ENCODE measurements at regions not wholly inside any gene's neighbourhood (a gene's known extent, or its start where the extent isn't known, plus 50 kb on each side); places are given as distances from the start of the nearest gene placed in this dataset.
"Not testable (repeated sequence)": the region's sequence is repeated elsewhere in the genome, so short reads cannot be mapped to it uniquely, and the experiment has no call there.

DNA sequence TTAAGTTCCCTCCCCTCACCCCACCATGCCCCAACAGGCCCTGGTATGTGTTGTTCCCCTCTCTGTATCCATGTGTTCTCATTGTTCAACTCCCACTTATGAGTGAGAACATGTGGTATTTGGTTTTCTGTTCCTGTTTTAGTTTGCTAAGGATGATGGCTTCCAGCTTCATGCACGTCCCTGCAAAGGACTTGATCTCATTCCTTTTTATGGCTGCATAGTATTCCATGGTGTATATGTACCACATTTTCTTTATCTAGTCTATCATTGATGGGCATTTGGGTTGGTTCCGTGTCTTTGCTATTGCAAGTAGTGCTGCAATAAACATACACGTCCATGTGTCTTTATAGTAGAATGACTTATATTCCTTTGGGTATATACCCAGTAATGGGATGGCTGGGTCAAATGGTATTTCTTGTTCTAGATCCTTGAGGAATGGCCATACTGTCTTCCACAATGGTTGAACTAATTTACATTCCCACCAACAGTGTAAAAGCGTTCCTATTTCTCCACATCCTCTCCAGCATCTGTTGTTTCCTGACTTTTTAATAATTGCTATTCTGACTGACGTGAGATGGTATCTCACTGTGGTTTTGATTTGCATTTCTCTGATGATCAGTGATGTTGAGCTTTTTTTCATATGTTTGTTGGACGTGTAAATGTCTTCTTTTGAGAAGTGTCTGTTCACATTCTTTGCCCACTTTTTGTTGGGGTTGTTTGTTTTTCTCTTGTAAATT is 93.8 kb upstream of the TMEM17 start:
- DNase-seq = not testable (repeated sequence)

DNA sequence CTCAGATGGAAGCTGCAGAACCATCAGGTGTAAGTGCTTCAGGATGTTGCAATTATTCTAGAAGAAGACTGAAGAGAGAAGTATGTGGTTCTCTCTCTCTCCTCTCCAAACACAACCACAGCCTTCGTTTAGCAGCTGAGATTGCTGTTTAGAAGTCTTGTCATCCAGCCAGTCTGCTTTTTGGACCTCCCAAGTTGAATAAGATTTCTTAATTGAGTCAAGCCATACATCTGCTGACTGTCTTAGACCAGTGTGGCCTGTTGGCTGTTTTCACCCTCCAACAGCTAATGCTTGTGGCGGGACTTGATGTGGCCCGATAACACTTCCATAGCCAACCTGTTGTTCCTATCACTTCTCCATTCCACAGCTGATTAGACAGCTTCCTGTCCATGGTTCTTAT is 91.3 kb upstream of the TMEM17 start:
- no peak for DNase-seq
- intact Hi-C loops (cut with DNase I) = no loop called here
- no peak for ATAC-seq (ENCODE audit: poor library complexity)

More for the DNA sequence above, 93.8 kb upstream of the TMEM17 start:
- intact Hi-C loops (cut with DNase I); ATAC-seq (ENCODE audit: poor library complexity): not testable (repeated sequence)

DNA sequence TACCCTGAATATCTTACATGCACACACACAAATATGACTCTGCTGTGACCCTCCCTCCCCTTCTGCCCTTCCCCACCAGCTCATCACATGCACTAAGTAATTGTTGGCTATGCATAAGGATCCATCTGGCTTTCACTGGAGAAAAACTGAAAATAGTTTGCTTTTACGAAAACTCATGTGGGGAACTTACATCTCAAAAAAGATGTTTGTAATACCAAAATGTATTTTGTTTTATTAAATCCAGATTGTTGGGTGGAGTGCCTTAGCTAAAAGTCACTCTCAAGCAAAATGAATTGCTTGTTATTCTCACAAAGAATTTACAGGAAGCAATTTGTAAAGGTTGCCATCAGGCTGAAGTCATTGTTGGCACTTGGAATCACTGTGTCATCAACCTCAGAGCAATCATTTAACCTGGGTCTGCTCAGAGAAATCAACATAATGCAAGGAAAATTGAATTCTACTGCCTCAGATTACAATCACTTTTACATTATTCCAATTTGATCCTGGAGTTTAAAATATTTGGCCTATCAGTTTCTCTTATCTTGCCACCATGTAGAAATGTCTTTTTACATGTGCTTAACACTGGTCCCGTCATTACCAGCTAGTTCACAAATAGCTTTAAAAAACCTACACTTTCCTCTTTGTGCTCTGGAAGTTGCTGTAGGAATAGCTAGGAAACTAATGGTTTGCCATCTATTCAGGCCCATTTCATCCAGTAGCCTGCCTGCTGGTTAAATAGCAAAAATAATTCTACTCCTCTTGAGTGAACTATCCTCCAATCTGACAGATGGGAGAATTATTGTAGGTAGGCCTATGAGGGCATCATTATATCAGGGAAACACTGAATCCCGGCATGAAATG is 90.3 kb upstream of the TMEM17 start:
- DNase-seq = no peak
- intact Hi-C loops (cut with DNase I) = no loop called here
- peak; percentile 64 for ATAC-seq (ENCODE audit: poor library complexity)

DNA sequence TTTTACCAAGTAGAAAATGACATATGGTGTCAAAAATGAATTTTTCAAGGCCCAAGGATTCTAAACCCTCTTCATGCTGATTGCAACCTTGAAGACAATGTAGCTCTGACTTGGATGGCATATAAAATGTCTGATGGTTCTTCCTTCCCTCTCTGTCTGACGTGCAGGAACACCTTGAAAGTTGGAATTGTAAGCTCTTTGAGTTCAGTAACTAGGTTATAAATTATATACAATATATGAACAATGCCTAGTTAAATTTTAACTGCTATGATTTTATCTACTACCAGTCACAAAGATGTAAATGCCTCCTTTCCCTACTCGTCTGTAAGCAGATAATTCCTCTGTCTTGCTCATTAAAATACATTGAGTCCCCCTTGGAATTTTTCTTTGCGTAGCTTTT is 89.5 kb upstream of the TMEM17 start:
- intact Hi-C loops (cut with DNase I) = no loop called here
- ATAC-seq (ENCODE audit: poor library complexity) (no peak), DNase-seq (no peak)

DNA sequence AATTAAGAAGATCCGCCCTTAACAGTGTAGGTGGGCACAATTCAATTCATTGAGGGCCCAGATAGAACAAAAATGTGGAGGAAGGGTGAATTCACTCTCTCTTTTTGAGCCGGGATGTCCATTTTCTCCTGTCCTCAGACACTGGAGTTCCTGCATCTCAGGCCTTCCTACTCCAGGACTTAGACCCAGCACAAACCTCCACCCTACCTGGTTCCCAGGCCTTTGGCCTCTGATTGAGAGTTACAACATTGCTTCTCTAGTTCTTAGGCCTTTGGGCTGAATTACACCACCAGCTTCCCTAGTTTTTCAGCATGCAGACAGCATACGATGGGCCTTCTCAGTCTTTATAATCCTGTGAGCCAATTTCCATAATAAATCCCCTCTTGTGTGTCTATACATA is 87.8 kb upstream of the TMEM17 start:
- intact Hi-C loops (cut with DNase I) = no loop called here

DNA sequence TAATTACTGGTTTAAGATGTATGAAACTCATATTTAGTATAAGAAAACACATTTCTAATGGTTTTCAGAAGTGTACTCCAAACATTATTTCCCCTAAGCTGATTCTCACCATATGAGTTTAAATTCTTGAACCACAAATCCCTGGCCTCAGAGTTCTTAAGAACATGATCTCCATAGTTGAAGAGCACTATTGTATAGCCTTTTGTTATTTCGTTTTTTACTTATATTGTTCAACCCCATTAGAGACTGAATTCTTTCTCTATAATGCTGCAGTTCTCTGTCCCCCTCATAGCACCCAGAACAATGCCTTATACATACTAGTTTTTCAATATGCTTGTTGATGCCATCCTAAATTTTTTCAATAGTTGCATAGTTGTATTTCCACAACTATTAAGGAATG is 85.5 kb upstream of the TMEM17 start:
- no peak for ATAC-seq (ENCODE audit: poor library complexity)
- intact Hi-C loops (cut with DNase I) = no loop called here
- DNase-seq = no peak

More for the DNA sequence above, 87.8 kb upstream of the TMEM17 start:
- no peak for DNase-seq
- no peak for ATAC-seq (ENCODE audit: poor library complexity)

DNA sequence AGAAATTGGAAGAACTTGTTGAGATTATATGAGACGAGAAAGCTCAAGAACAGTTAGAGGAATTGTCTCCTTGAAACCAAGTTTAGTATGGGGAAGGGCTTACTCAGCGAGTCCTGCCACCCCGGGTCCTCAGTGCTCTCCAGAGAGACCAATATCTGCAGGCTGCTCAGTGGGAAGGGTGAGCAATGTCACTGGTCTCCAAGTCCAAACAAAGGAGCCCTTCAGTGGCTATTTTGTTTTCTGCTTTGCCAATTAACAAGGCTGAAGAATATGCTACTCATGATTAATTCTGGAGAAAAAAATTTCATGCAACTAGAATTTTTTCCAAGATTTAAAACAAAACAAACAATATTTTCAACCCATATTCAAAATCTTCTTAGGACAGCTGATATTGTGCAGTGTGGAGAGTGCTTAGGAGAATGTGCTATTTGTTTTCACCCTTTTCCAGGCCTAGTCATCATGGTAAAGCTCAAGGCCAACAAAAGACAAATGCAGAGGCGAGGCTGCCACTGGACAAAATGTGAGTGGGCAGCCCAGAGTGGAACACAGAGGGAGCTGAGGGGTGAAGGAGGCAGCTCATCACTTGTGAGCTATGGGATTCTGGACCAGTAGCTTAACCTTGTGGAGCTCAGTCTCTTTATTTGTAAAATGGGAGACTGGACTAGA is 83.8 kb upstream of the TMEM17 start:
- DNase-seq (no peak), ATAC-seq (ENCODE audit: poor library complexity) (peak; percentile 43)
- intact Hi-C loops (cut with DNase I) = no loop called here

DNA sequence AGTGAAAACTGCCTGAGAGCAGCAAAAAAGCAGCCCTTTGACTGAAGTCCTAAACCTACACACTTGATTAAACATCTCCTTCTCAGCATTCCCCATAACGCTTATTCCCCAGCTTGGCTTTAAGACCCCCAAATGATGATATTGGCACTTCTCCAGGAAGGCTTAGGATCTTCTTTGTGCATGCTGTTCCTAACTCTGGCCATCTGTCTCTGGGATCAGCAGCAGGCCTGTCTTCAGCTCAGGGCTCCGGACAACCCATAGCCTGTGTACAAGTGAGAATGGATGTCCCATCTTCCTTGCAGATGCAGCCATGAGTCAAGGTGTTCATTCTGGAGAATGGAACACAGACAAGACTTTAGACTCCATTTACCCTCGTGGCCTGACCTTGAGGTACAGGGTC is 81.6 kb upstream of the TMEM17 start:
- DNase-seq (no peak), ATAC-seq (ENCODE audit: poor library complexity) (no peak)
- intact Hi-C loops (cut with DNase I) = no loop called here

DNA sequence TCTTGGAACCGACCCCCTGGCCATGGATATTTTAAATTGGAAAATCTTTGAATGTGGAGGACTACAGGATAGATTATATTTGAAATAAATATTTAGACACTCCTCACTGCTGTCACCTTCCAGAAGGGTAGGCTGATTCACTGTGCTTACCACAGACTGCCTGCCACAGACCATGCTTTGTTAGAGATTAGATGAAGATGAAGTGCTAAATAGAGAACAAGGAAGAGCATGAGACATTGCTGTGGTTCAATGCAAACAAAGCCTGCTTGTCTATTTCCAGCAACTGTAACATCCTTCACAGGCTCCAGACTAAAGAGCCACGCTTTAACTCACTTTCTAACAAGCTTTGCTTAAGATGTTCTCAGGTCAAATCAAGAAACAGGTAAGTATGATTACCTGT is 81.0 kb upstream of the TMEM17 start:
- DNase-seq = no peak
- no peak for ATAC-seq (ENCODE audit: poor library complexity)
- intact Hi-C loops (cut with DNase I) = no loop called here

DNA sequence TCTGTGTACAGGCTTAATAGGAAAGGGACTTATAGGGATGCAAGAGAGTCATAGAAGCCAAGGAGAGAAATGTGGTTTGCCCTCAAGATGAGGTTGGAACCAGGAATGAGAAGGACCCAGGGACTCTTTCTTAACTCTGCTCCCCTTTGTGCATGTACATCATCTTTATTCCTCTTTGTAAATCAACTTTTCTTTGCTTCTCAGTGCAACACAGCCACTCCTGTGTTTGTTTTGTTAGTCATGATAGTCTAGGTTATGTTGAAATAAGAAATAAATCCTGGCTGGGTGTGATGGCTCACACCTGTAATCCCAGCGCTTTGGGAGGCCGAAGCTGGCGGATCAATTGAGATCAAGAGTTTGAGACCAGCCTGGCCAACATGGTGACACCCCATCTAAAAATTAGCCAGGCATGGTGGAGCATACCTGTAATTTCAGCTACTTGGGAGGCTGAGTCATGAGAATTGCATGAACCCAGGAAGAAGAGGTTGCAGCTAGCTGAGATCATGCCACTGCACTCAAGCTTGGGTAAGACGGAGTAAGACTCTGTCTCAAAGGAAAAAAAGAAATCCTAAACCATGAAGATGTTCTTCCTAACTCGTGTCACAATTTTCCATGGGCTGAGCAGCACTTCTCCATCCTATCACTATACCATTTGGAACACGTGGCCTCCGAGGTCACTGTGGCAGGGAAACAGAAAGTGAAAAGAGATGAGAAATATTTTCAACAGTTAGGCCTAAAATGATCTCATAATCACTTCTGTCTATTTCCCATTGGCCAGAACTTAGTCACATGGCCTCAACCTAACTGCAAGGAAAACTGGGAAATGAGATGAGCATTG is 73.0 kb upstream of the TMEM17 start:
- intact Hi-C loops (cut with DNase I) = no loop called here
- no peak for DNase-seq
- no peak for ATAC-seq (ENCODE audit: poor library complexity)

DNA sequence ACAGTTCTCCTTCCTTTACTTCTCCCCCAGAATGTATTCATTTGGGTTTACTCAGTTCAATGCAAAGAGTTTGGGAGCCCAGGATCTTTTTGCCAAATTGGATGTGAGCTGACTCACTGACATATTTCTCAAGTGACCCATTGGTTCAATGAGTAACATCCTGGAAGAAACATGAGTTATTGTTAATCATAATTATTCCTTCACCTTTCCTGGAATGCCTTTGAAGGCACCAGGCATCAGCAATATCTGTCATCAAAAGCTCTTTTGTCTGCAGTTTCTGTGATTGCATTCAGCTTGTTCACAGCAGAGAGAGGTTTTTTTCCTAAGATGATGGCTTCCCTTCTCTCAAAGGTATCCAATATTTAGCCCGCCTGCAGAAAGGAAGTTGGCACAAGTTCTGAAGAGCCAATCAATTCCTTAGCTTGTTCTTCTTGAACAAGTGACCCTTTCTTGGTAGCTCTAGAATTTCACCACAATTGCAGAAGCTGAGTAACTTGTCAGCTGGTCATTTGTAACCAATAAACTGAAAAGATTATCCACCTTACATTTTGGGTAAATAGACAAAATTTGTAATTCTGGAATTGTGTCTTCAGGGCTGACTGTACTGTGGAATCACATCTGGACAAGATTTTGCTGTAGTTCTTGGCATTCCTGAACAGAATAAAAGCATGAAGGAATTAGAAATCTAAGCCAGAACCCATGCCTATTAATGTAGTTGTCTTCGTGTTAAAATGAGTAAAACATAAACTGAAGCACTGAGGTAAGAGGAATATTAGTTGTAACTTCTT is 72.2 kb upstream of the TMEM17 start:
- DNase-seq (no peak), ATAC-seq (ENCODE audit: poor library complexity) (no peak)
- intact Hi-C loops (cut with DNase I) = no loop called here

DNA sequence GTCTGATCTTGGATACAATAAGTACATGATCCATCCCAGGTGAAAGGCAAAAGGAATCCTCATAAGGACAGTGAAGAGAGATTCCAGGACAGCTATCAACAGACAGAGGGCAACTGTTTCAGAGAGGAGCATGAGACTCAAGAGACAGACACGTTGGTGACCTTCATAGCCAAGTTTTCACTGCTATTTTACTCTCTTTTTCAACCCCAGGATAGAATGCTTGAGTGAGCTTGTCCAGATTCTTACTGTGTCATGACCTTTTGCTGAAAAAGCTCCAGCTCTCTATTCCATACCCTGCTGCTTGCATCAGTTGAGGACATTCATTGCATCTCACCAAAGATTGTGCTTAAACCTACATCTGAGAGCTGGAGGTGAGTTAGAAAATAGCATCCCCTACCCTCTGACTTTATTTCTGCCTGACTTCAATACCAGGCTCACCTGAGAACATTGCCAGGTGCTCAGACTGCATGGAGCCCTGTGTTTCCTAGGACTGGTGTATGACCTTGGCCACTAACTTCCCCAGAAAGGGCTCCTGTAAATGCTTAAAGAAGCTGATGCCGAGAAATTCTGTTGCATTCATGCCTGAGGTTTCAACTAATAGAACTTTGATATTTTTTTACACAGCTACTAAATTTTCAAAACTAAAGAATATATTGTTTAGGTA is 70.4 kb upstream of the TMEM17 start:
- DNase-seq (no peak), ATAC-seq (ENCODE audit: poor library complexity) (no peak)
- intact Hi-C loops (cut with DNase I) = no loop called here

DNA sequence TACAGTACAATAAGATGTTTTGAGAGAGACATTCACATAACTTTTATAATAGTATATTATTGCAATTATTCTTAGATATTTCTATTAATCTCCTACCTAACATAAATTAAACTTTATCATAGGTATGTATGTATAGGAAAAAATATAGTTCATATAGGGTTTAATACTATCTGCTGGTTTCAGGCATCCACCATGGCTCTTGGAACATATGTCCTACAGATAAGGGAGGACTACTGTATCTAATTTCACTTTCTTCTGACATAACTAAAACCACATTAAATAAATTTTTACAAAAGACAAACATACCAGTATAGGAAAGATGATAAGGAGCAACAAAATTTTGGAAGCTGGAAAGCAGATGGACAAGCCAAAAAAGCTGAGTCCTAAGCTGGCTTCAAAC is 67.9 kb upstream of the TMEM17 start:
- intact Hi-C loops (cut with DNase I) = no loop called here
- DNase-seq (no peak), ATAC-seq (ENCODE audit: poor library complexity) (no peak)

DNA sequence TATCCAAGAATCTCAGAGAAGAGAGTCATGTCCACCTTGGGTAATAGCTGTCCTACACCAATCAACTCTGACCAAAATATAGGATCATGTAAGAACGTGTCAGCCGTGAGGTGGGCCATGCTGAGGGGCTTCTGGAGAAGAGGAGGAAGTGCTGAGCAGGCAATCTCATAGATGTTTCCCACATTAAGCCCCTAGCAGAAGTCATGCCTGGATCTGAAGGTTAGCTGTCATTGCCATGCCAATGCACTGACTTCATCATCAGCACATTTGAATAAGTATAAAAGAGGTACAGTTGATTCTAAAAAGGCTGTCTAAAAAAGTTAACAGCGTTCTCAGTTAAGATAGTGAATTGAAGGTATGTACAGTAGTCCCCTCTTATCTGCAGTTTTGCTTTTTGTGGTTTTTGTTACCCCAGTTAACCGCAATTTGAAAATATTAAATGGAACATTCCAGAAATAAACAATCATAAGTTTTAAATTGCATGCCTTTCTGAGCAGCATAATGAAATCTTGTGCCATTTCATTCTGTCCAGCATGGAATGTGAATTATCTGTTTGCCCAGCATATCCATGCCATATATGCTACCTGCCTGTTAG is 67.2 kb upstream of the TMEM17 start:
- no peak for ATAC-seq (ENCODE audit: poor library complexity)
- no peak for DNase-seq
- intact Hi-C loops (cut with DNase I) = no loop called here

DNA sequence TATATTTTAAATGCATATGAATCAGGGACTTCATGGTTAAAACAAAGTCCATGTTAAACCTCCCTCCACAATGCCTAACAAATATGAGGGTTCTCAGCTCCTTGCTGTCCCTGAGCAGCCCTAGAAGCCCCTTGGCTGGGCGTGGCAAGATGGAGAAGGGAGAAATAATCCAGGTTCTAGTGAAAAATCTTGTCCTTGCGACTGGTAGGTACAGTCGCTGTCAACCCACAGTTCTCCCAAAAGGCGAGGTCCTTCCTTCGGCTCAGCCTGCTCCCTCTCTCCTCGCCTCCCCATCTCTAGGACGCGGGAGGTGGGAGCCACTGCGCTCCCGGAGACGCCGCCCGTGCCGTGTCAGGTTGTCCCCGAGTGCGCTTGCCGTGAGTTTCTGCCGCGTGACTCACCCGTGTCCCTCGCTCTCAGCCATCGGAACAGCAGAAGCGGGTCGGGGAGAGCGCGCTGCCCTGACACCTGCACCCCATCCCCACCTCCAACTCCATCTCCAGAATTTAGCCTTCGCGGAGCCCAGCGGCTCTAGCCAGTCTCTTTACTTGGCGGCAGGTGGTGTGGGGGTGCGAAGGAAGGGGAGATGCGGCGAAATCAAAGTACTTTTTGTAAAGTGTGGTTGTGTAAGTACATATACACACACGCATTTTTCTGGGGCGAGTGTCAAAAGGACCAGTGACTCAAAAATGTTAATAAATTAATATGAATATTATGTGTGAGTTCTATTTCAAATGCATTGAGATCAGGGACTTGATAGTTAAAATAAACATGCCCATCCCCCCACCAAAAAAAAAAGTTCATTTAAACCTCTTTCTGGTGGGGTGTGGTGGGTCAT is 65.1 kb upstream of the TMEM17 start:
- ATAC-seq (ENCODE audit: poor library complexity) (peak; percentile 64), DNase-seq (peak; percentile 39)
- intact Hi-C loops (cut with DNase I) = no loop called here
